ENCODE measurements at regions not wholly inside any gene's neighbourhood (a gene's known extent, or its start where the extent isn't known, plus 50 kb on each side); places are given as distances from the start of the nearest gene placed in this dataset.

DNA sequence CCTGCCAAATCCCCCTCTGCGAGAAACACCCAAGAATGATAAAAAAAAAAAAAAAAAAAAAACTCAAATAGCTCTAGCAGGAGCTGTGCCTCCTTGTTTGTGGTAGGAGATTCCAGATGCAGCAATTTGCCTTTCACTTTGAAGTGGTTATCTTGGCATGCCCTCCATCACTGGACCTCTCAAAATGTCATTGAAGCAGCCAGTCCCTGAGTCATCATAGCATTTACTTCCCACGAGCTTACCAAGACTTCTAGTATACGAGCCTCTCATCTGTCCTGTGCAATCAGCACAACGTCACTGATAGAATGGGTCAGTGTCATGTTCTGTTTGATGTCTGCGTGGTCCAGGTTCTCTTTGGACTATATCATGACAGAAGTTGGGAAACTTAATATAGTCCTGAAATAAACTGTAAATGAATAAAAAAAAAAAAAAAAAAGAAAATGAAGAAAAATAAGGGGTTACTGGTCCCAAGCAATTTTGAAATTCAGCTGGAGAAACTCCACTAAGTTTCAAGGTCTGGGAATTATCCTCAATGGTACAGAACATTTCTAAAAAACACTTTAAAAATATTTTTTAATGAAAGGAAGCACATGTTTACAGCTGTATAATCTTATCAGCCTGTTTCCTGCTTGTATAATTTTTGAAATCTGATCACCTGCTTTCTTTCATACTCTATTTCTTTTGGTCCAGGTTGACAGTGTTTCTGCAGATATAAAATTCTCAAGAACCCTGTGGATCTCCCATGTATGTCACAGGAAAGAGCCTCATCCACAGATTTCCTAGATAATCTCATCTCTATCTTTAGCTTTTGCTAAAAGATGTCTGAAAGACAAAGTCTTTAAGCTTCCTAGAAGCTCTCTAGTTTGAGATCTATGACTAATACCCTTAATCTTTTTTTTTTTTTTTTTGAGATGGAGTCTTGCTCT is 74.1 kb upstream of the EHBP1 start:
- TF ChIP-seq EZH2 (IDR thresholded peaks at IDR 0.05) (no peak), POLR2AphosphoS5 (IDR thresholded peaks at IDR 0.05; ENCODE audit: borderline replicate concordance, low read depth, low read length) (no peak)

Data from SK-N-MC (cell line).